Rectal smooth muscle tissue (tissue), 1 donor: ENCODE measurements at regions not wholly inside any gene's neighbourhood (a gene's known extent, or its start where the extent isn't known, plus 50 kb on each side); places are given as distances from the start of the nearest gene placed in this dataset.
A peak's percentile ranks its signal among the peaks of the same experiment; 100 is the strongest.
"Not testable (repeated sequence)": the region's sequence is repeated elsewhere in the genome, so short reads cannot be mapped to it uniquely, and the experiment has no call there.

Source experiments
- H3K27ac ChIP-seq: one replicate; pipeline ENCODE4 v1.7.0; 2013; ENCODE audit warnings: low read depth, low read length, inconsistent platforms
- H3K27me3 ChIP-seq: one replicate; pipeline ENCODE4 v1.7.0; 2013; ENCODE audit warnings: low read length; ENCODE audit not compliant: control insufficient read depth, insufficient read depth
- H3K36me3 ChIP-seq: one replicate; pipeline ENCODE4 v1.7.0; 2013; ENCODE audit warnings: low read length; ENCODE audit not compliant: control insufficient read depth, insufficient read depth
- H3K4me1 ChIP-seq: one replicate; pipeline ENCODE4 v1.7.0; 2013; ENCODE audit warnings: low read length; ENCODE audit not compliant: control insufficient read depth, insufficient read depth
- H3K4me3 ChIP-seq: one replicate; pipeline ENCODE4 v1.7.0; 2013; ENCODE audit warnings: low read length
- H3K9ac ChIP-seq: one replicate; pipeline ENCODE4 v1.7.0; 2013; ENCODE audit warnings: low read length

- Histone ChIP-seq H3K27me3 (peaks cover 2% of the 10 kb centered on the region), H3K36me3 (no peaks in the 10 kb centered on the region), H3K27ac (no peak overlapping the region), H3K4me1 (no peaks in the 10 kb centered on the region), H3K4me3 (no peak overlapping the region), H3K9ac (no peak overlapping the region)
Observed at GRCh38 chr5:173487300-173487699, 129.2 kb downstream of the BOD1 start.

- Histone ChIP-seq H3K27ac (peak overlapping the region; percentile 11), H3K27me3 (peaks cover 2% of the 10 kb centered on the region), H3K4me1 (no peaks in the 10 kb centered on the region), H3K9ac (no peak overlapping the region), H3K36me3 (no peaks in the 10 kb centered on the region), H3K4me3 (no peak overlapping the region)
Observed at GRCh38 chr5:173486355-173487225, 129.9 kb downstream of the BOD1 start.

GRCh38 chr5:173484569-173484968 lies 131.9 kb downstream of the BOD1 start:
- Histone ChIP-seq H3K27me3 (peaks cover 2% of the 10 kb centered on the region), H3K4me3 (no peak overlapping the region), H3K9ac (no peak overlapping the region), H3K4me1 (no peaks in the 10 kb centered on the region), H3K36me3 (no peaks in the 10 kb centered on the region), H3K27ac (no peak overlapping the region)

- H3K27ac ChIP-seq, H3K36me3 ChIP-seq, H3K4me1 ChIP-seq, H3K27me3 ChIP-seq, H3K4me3 ChIP-seq, H3K9ac ChIP-seq: not testable (repeated sequence)
Observed at GRCh38 chr5:173483599-173483998, 132.9 kb downstream of the BOD1 start.

GRCh38 chr5:173483160-173483559 lies 133.3 kb downstream of the BOD1 start:
- peaks cover 2% of the 10 kb centered on the region for H3K27me3 ChIP-seq
- H3K4me3 ChIP-seq, result no peak overlapping the region
- H3K4me1 ChIP-seq, result peaks cover 2% of the 10 kb centered on the region
- no peak overlapping the region for H3K9ac ChIP-seq
- H3K27ac ChIP-seq, result no peak overlapping the region
- no peaks in the 10 kb centered on the region for H3K36me3 ChIP-seq

- H3K4me3 ChIP-seq, result no peak overlapping the region
- no peak overlapping the region for H3K9ac ChIP-seq
- H3K27me3 ChIP-seq, result peaks cover 2% of the 10 kb centered on the region
- no peaks in the 10 kb centered on the region for H3K36me3 ChIP-seq
- H3K4me1 ChIP-seq, result peaks cover 5% of the 10 kb centered on the region
- no peak overlapping the region for H3K27ac ChIP-seq
Observed at GRCh38 chr5:173481821-173482220, 134.6 kb downstream of the BOD1 start.

- H3K4me1 ChIP-seq, result peaks cover 5% of the 10 kb centered on the region
- no peak overlapping the region for H3K4me3 ChIP-seq
- no peak overlapping the region for H3K9ac ChIP-seq
- no peak overlapping the region for H3K27ac ChIP-seq
- H3K36me3 ChIP-seq, result no peaks in the 10 kb centered on the region
- peaks cover 2% of the 10 kb centered on the region for H3K27me3 ChIP-seq
Observed at GRCh38 chr5:173480896-173481295, 135.6 kb downstream of the BOD1 start.

GRCh38 chr5:173479711-173480110 lies 136.7 kb downstream of the BOD1 start:
- Histone ChIP-seq H3K27ac (no peak overlapping the region), H3K4me1 (peaks cover 8% of the 10 kb centered on the region), H3K27me3 (peaks cover 2% of the 10 kb centered on the region), H3K9ac (no peak overlapping the region), H3K4me3 (no peak overlapping the region), H3K36me3 (no peaks in the 10 kb centered on the region)

- H3K4me3 ChIP-seq, result no peak overlapping the region
- H3K9ac ChIP-seq, result no peak overlapping the region
- no peaks in the 10 kb centered on the region for H3K27me3 ChIP-seq
- peak overlapping the region; percentile 73 for H3K27ac ChIP-seq
- H3K36me3 ChIP-seq, result no peaks in the 10 kb centered on the region
- H3K4me1 ChIP-seq, result peaks cover 20% of the 10 kb centered on the region
Observed at GRCh38 chr5:173477345-173478040, 139.0 kb downstream of the BOD1 start.

- H3K36me3 ChIP-seq, result no peaks in the 10 kb centered on the region
- no peak overlapping the region for H3K4me3 ChIP-seq
- no peak overlapping the region for H3K9ac ChIP-seq
- no peaks in the 10 kb centered on the region for H3K27me3 ChIP-seq
- no peak overlapping the region for H3K27ac ChIP-seq
- peaks cover 20% of the 10 kb centered on the region for H3K4me1 ChIP-seq
Observed at GRCh38 chr5:173475780-173476179, 140.7 kb downstream of the BOD1 start.

GRCh38 chr5:173474881-173475287 lies 141.6 kb downstream of the BOD1 start:
- no peaks in the 10 kb centered on the region for H3K27me3 ChIP-seq
- no peak overlapping the region for H3K9ac ChIP-seq
- H3K4me3 ChIP-seq, result no peak overlapping the region
- no peak overlapping the region for H3K27ac ChIP-seq
- peaks cover 20% of the 10 kb centered on the region for H3K4me1 ChIP-seq
- no peaks in the 10 kb centered on the region for H3K36me3 ChIP-seq

- H3K4me3 ChIP-seq, result no peak overlapping the region
- H3K4me1 ChIP-seq, result peaks cover 20% of the 10 kb centered on the region
- no peak overlapping the region for H3K9ac ChIP-seq
- peak overlapping the region; percentile 78 for H3K27ac ChIP-seq
- no peaks in the 10 kb centered on the region for H3K36me3 ChIP-seq
- H3K27me3 ChIP-seq, result no peaks in the 10 kb centered on the region
Observed at GRCh38 chr5:173473288-173473687, 143.2 kb downstream of the BOD1 start.
